ENCODE measurements at regions not wholly inside any gene's neighbourhood (a gene's known extent, or its start where the extent isn't known, plus 50 kb on each side); places are given as distances from the start of the nearest gene placed in this dataset.

DNA sequence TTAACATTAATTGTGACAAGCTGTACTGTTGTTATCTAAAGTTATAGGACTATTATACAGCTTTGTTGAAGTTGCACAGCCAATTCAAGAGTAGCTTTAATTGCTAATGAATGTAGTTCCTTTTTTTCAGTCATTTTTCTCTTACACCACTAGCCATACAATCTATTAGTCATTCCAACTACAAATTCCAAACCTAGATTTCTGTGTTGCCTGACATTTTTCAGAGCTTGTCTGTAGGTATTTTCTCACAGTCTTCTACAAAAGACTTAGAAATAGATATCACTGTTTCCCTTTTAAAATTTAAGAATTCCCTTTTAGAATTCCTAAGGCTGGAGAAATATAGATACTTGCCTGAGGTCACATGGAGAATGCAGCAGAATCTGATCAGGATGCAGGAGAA, 307.0 kb upstream of the HS3ST1 start:
- Histone ChIP-seq H3K9ac (ENCODE audit: low read length) (no peak overlapping the region), H3K9me3 (ENCODE audit: control extremely low read depth in 1 of 3, control insufficient read depth in 2 of 3, insufficient read depth in 1 of 3, low read length in 2 of 3) (peaks cover 0 to 6% (median 1%) of the 10 kb centered on the region in 3 donors), H3K4me2 (replicated peaks; ENCODE audit: low read depth, low read length, poor library complexity, severe bottlenecking) (no peak overlapping the region), H4K20me1 (ENCODE audit: control insufficient read depth, insufficient read depth, low read length, poor library complexity, severe bottlenecking) (no peaks in the 10 kb centered on the region), H3K36me3 (replicated peaks in 1 of 2; ENCODE audit: control extremely low read depth in 1 of 2, control insufficient read depth in 1 of 2, extremely low read depth in 1 of 2, insufficient read depth in 2 of 2, low read length in 1 of 2) (no peaks in the 10 kb centered on the region), H2AFZ (ENCODE audit: insufficient read depth, low read depth, low read length, poor library complexity, severe bottlenecking) (no peak overlapping the region), H3K27ac (ENCODE audit: low read length in 2 of 2) (no peak overlapping the region), H3K27me3 (replicated peaks in 1 of 4; ENCODE audit: control extremely low read depth in 1 of 4, control insufficient read depth in 3 of 4, insufficient read depth in 4 of 4, low read length in 3 of 4) (no peaks in the 10 kb centered on the region), H3K79me2 (ENCODE audit: control insufficient read depth, insufficient read depth, low read length) (no peaks in the 10 kb centered on the region), H3K4me3 (ENCODE audit: control extremely low read depth in 1 of 5, extremely low read depth in 1 of 5, insufficient read depth in 1 of 5, low read depth in 2 of 5, low read length in 4 of 5) (no peak overlapping the region), H3K4me1 (ENCODE audit: control insufficient read depth in 2 of 2, insufficient read depth in 2 of 2, low read length in 2 of 2) (no peaks in the 10 kb centered on the region)
- Mint-ChIP-seq H3K9me3 (ENCODE audit: insufficient read depth) (no peaks in the 10 kb centered on the region), H3K27me3 (no peaks in the 10 kb centered on the region), H3K4me1 (no peaks in the 10 kb centered on the region), H3K27ac (no peak overlapping the region), H3K4me3 (no peak overlapping the region)
- no peak for TF ChIP-seq EZH2 (IDR thresholded peaks at IDR 0.05; ENCODE audit: borderline replicate concordance, insufficient read depth, low read depth, low read length, poor library complexity, severe bottlenecking)
- TF ChIP-seq, protein P1, sequence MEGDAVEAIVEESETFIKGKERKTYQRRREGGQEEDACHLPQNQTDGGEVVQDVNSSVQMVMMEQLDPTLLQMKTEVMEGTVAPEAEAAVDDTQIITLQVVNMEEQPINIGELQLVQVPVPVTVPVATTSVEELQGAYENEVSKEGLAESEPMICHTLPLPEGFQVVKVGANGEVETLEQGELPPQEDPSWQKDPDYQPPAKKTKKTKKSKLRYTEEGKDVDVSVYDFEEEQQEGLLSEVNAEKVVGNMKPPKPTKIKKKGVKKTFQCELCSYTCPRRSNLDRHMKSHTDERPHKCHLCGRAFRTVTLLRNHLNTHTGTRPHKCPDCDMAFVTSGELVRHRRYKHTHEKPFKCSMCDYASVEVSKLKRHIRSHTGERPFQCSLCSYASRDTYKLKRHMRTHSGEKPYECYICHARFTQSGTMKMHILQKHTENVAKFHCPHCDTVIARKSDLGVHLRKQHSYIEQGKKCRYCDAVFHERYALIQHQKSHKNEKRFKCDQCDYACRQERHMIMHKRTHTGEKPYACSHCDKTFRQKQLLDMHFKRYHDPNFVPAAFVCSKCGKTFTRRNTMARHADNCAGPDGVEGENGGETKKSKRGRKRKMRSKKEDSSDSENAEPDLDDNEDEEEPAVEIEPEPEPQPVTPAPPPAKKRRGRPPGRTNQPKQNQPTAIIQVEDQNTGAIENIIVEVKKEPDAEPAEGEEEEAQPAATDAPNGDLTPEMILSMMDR (IDR thresholded peaks at IDR 0.05) = no peak
- intact Hi-C loops (cut with micrococcal nuclease) = no loop called here
- DNase-seq = no peak
- CTCF ChIA-PET = no interaction called here
- POLR2A ChIA-PET = no interaction called here
- ATAC-seq (ENCODE audit: low read depth) = no peak

DNA sequence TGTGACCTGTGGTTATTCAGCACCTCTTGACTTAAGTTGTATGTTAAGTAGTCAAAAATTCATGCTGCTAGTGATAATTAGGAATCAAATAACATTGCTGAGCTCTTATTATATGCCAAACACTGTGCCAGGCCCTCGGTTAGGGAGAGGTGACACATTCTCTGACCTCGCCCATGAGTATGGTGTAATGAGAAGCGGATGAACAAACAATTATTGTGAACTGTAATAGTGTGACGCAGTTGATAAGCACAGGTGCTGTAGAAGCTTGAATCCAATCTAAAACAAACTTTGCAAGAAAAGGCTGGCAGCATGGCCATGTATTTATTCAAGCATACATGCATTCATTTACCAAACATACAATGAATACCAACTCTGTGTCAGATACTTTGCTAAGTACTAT, 303.5 kb upstream of the HS3ST1 start:
- POLR2A ChIA-PET = no interaction called here

More for the DNA sequence above, 303.5 kb upstream of the HS3ST1 start:
- Histone ChIP-seq H3K4me3 (ENCODE audit: control extremely low read depth in 1 of 5, extremely low read depth in 1 of 5, insufficient read depth in 1 of 5, low read depth in 2 of 5, low read length in 4 of 5) (no peak overlapping the region), H3K27me3 (replicated peaks in 1 of 4; ENCODE audit: control extremely low read depth in 1 of 4, control insufficient read depth in 3 of 4, insufficient read depth in 4 of 4, low read length in 3 of 4) (no peaks in the 10 kb centered on the region), H3K36me3 (replicated peaks in 1 of 2; ENCODE audit: control extremely low read depth in 1 of 2, control insufficient read depth in 1 of 2, extremely low read depth in 1 of 2, insufficient read depth in 2 of 2, low read length in 1 of 2) (no peaks in the 10 kb centered on the region), H3K4me2 (replicated peaks; ENCODE audit: low read depth, low read length, poor library complexity, severe bottlenecking) (no peak overlapping the region), H4K20me1 (ENCODE audit: control insufficient read depth, insufficient read depth, low read length, poor library complexity, severe bottlenecking) (no peaks in the 10 kb centered on the region), H3K79me2 (ENCODE audit: control insufficient read depth, insufficient read depth, low read length) (no peaks in the 10 kb centered on the region), H3K4me1 (ENCODE audit: control insufficient read depth in 2 of 2, insufficient read depth in 2 of 2, low read length in 2 of 2) (no peaks in the 10 kb centered on the region), H2AFZ (ENCODE audit: insufficient read depth, low read depth, low read length, poor library complexity, severe bottlenecking) (no peak overlapping the region), H3K27ac (ENCODE audit: low read length in 2 of 2) (no peak overlapping the region), H3K9me3 (ENCODE audit: control extremely low read depth in 1 of 3, control insufficient read depth in 2 of 3, insufficient read depth in 1 of 3, low read length in 2 of 3) (no peaks in the 10 kb centered on the region), H3K9ac (ENCODE audit: low read length) (no peak overlapping the region)
- H3K27ac Mint-ChIP-seq = no peak overlapping the region
- intact Hi-C loops (cut with micrococcal nuclease) = no loop called here
- no CpG with 5 or more reads among the region's 4 CpGs for WGBS (ENCODE audit: insufficient coverage)
- no peak for TF ChIP-seq EZH2 (IDR thresholded peaks at IDR 0.05; ENCODE audit: borderline replicate concordance, insufficient read depth, low read depth, low read length, poor library complexity, severe bottlenecking)
- TF ChIP-seq, protein P1 (IDR thresholded peaks at IDR 0.05) = no peak
- no peaks in the 10 kb centered on the region for H3K4me1 Mint-ChIP-seq
- H3K27me3 Mint-ChIP-seq = no peaks in the 10 kb centered on the region
- H3K4me3 Mint-ChIP-seq = no peak overlapping the region
- no peak for ATAC-seq (ENCODE audit: low read depth)
- no peaks in the 10 kb centered on the region for H3K9me3 Mint-ChIP-seq (ENCODE audit: insufficient read depth)
- CTCF ChIA-PET = interaction anchor here (1.0 kb wide), 1 partner anchor 1180 kb away, joined by 3 read pairs; no protein-coding TSS in a partner anchor
- DNase-seq = no peak

All from B cell (primary cell).